ENCODE measurements at regions not wholly inside any gene's neighbourhood (a gene's known extent, or its start where the extent isn't known, plus 50 kb on each side); places are given as distances from the start of the nearest gene placed in this dataset.

DNA sequence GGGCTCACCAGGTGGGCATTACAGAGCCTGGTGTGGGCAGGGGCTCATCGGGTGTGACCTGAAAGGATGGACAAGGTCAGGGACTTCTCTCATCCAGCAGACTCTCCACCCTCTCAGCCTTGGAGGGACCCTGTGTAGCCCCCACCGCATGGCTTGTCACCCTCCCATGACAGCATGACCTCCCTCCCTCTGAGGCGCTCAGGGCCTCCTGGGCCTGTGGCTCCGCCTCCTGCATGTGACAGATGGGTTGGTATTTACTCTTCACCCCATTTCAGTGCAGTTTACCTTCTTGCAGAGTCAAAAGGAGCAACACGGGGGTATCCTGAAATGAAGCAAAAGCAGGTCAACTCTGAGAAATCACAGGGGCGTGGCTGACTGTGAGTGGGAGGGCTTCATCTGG, 298.6 kb upstream of the AJAP1 start:
- H3K9me3 ChIP-seq (ENCODE audit: low read depth, low read length): no peaks in the 10 kb centered on the region
- TF ChIP-seq FOXP2 (optimal IDR thresholded peaks at IDR 0.05; ENCODE audit: control extremely low read depth, extremely low read length, insufficient read depth) (no peak), EZH2 (IDR thresholded peaks at IDR 0.05) (no peak), POLR2AphosphoS5 (IDR thresholded peaks at IDR 0.05; ENCODE audit: borderline replicate concordance, low read depth, low read length) (no peak)
- H3K9ac ChIP-seq (ENCODE audit: insufficient read length): no peak overlapping the region
- no peaks in the 10 kb centered on the region for H3K36me3 ChIP-seq (ENCODE audit: insufficient read depth, low read length)
- DNase-seq (ENCODE audit: low read depth, low spot score): no peak
- H3K27ac ChIP-seq: no peak overlapping the region
- no peak overlapping the region for H3K4me3 ChIP-seq

GRCh38 chr1:4362314-4363044, 291.9 kb upstream of the AJAP1 start:
- no peak overlapping the region for H3K27ac ChIP-seq
- no peaks in the 10 kb centered on the region for H3K36me3 ChIP-seq (ENCODE audit: insufficient read depth, low read length)
- H3K9me3 ChIP-seq (ENCODE audit: low read depth, low read length): no peaks in the 10 kb centered on the region
- DNase-seq (ENCODE audit: low read depth, low spot score): no peak
- no peak for TF ChIP-seq POLR2AphosphoS5 (IDR thresholded peaks at IDR 0.05; ENCODE audit: borderline replicate concordance, low read depth, low read length)
- no peak for TF ChIP-seq EZH2 (IDR thresholded peaks at IDR 0.05)
- TF ChIP-seq FOXP2 (optimal IDR thresholded peaks at IDR 0.05; ENCODE audit: control extremely low read depth, extremely low read length, insufficient read depth): no peak
- H3K4me3 ChIP-seq: no peak overlapping the region
- H3K9ac ChIP-seq (ENCODE audit: insufficient read length): no peak overlapping the region

GRCh38 chr1:4366091-4366490, 288.3 kb upstream of the AJAP1 start:
- Histone ChIP-seq H3K9ac (ENCODE audit: insufficient read length) (no peak overlapping the region), H3K36me3 (ENCODE audit: insufficient read depth, low read length) (no peaks in the 10 kb centered on the region), H3K9me3 (ENCODE audit: low read depth, low read length) (no peaks in the 10 kb centered on the region), H3K4me3 (no peak overlapping the region), H3K27ac (no peak overlapping the region)
- no peak for DNase-seq (ENCODE audit: low read depth, low spot score)
- TF ChIP-seq POLR2AphosphoS5 (IDR thresholded peaks at IDR 0.05; ENCODE audit: borderline replicate concordance, low read depth, low read length) (no peak), FOXP2 (optimal IDR thresholded peaks at IDR 0.05; ENCODE audit: control extremely low read depth, extremely low read length, insufficient read depth) (no peak), EZH2 (IDR thresholded peaks at IDR 0.05) (no peak)

DNA sequence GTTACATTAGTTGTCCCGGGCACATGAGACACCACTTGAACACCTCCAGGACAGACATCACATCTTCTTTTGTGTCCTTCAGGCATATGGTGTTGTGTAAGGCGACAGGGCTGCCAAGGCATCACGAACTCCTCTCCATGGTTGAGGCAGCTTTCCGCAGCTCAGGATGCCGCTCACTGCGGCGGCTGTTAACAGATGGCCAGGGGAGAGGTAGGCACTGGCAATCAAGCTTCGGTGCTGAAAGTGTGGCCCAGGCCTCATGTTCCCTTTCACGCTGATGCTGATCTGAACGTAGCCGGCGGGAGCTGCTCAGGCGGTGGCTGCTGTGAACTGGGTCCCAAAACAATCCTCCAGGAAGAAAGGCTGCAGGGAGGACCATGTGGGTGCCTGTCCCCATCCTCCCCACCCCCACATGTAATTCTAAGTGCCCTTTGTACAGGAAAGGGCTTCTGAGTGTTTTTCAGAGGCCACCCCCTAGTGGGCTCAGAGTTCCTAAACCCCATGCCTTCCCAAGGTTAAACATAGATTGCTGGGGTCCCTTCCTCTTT, 287.1 kb upstream of the AJAP1 start:
- no peaks in the 10 kb centered on the region for H3K36me3 ChIP-seq (ENCODE audit: insufficient read depth, low read length)
- H3K4me3 ChIP-seq: no peak overlapping the region
- no peaks in the 10 kb centered on the region for H3K9me3 ChIP-seq (ENCODE audit: low read depth, low read length)
- TF ChIP-seq EZH2 (IDR thresholded peaks at IDR 0.05) (no peak), FOXP2 (optimal IDR thresholded peaks at IDR 0.05; ENCODE audit: control extremely low read depth, extremely low read length, insufficient read depth) (no peak), POLR2AphosphoS5 (IDR thresholded peaks at IDR 0.05; ENCODE audit: borderline replicate concordance, low read depth, low read length) (no peak)
- no peak overlapping the region for H3K27ac ChIP-seq
- DNase-seq (ENCODE audit: low read depth, low spot score): no peak
- H3K9ac ChIP-seq (ENCODE audit: insufficient read length): no peak overlapping the region

DNA sequence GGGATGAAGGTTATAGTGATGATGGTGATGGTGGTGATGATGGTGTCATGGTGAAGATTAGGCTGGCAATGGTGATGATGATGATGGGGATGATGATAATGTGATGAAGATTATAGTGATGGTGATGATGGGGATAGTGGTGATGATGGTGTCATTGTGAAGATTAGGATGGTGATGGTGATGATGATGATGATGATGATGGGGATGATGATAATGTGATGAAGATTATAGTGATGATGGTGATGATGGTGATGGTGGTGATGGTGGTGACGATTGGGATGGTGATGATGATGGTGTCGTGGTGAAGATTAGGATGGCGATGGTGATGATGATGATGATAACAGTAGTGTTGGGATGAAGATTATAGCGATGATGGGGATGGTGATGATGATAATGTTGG, 285.1 kb upstream of the AJAP1 start:
- no peak for TF ChIP-seq POLR2AphosphoS5 (IDR thresholded peaks at IDR 0.05; ENCODE audit: borderline replicate concordance, low read depth, low read length)
- no peak for TF ChIP-seq EZH2 (IDR thresholded peaks at IDR 0.05)
- TF ChIP-seq FOXP2 (optimal IDR thresholded peaks at IDR 0.05; ENCODE audit: control extremely low read depth, extremely low read length, insufficient read depth): no peak
- H3K9me3 ChIP-seq (ENCODE audit: low read depth, low read length): no peaks in the 10 kb centered on the region
- DNase-seq (ENCODE audit: low read depth, low spot score): no peak

GRCh38 chr1:4371849-4372248, 282.6 kb upstream of the AJAP1 start:
- TF ChIP-seq EZH2 (IDR thresholded peaks at IDR 0.05) (no peak), FOXP2 (optimal IDR thresholded peaks at IDR 0.05; ENCODE audit: control extremely low read depth, extremely low read length, insufficient read depth) (no peak), POLR2AphosphoS5 (IDR thresholded peaks at IDR 0.05; ENCODE audit: borderline replicate concordance, low read depth, low read length) (no peak)
- Histone ChIP-seq H3K9ac (ENCODE audit: insufficient read length) (no peak overlapping the region), H3K36me3 (ENCODE audit: insufficient read depth, low read length) (no peaks in the 10 kb centered on the region), H3K27ac (no peak overlapping the region), H3K9me3 (ENCODE audit: low read depth, low read length) (no peaks in the 10 kb centered on the region), H3K4me3 (no peak overlapping the region)
- no peak for DNase-seq (ENCODE audit: low read depth, low spot score)

More for the DNA sequence above, 285.1 kb upstream of the AJAP1 start:
- H3K9ac ChIP-seq (ENCODE audit: insufficient read length): no peak overlapping the region
- no peaks in the 10 kb centered on the region for H3K36me3 ChIP-seq (ENCODE audit: insufficient read depth, low read length)
- H3K4me3 ChIP-seq: no peak overlapping the region
- no peak overlapping the region for H3K27ac ChIP-seq

DNA sequence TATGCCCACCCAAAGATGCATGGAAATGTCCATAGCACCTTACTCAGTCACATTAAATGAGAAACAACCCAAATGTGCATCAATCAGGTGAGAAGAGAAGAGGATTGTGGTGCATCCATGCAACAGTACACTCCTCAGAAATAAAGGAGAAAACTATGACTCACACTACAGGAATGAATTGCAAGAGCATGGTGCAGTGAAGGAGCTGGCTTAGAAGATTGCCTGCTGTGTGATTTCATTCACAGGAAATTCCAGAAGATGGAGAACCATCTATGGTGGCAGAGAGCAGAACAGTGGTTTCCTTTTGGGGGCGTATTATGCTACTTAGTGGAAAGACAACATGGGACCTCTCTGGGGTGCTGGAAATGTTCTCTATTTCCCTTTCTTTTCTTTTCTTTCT, 278.6 kb upstream of the AJAP1 start:
- H3K27ac ChIP-seq: no peak overlapping the region
- no peak overlapping the region for H3K9ac ChIP-seq (ENCODE audit: insufficient read length)
- H3K36me3 ChIP-seq (ENCODE audit: insufficient read depth, low read length): no peaks in the 10 kb centered on the region
- H3K4me3 ChIP-seq: no peak overlapping the region
- no peaks in the 10 kb centered on the region for H3K9me3 ChIP-seq (ENCODE audit: low read depth, low read length)
- no peak for TF ChIP-seq FOXP2 (optimal IDR thresholded peaks at IDR 0.05; ENCODE audit: control extremely low read depth, extremely low read length, insufficient read depth)
- no peak for TF ChIP-seq POLR2AphosphoS5 (IDR thresholded peaks at IDR 0.05; ENCODE audit: borderline replicate concordance, low read depth, low read length)
- no peak for TF ChIP-seq EZH2 (IDR thresholded peaks at IDR 0.05)
- no peak for DNase-seq (ENCODE audit: low read depth, low spot score)

- TF ChIP-seq EZH2 (IDR thresholded peaks at IDR 0.05) (no peak), POLR2AphosphoS5 (IDR thresholded peaks at IDR 0.05; ENCODE audit: borderline replicate concordance, low read depth, low read length) (no peak), FOXP2 (optimal IDR thresholded peaks at IDR 0.05; ENCODE audit: control extremely low read depth, extremely low read length, insufficient read depth) (no peak)
- H3K4me3 ChIP-seq: no peak overlapping the region
- H3K27ac ChIP-seq: no peak overlapping the region
Observed at GRCh38 chr1:4379451-4380175, 274.8 kb upstream of the AJAP1 start.

More at GRCh38 chr1:4379451-4380175, 274.8 kb upstream of the AJAP1 start:
- Histone ChIP-seq H3K36me3 (ENCODE audit: insufficient read depth, low read length) (no peaks in the 10 kb centered on the region), H3K9ac (ENCODE audit: insufficient read length) (no peak overlapping the region), H3K9me3 (ENCODE audit: low read depth, low read length) (no peaks in the 10 kb centered on the region)
- DNase-seq (ENCODE audit: low read depth, low spot score): no peak
